HCT116 (cell line): ENCODE measurements at regions not wholly inside any gene's neighbourhood (a gene's known extent, or its start where the extent isn't known, plus 50 kb on each side); places are given as distances from the start of the nearest gene placed in this dataset.

Experiments
- ATF3 ChIP-seq: IDR thresholded peaks from 2 replicates; pipeline ENCODE4 v1.6.1; 2012
- CTCF ChIP-seq, 3 experiments: fragments of 200-600 bp in 1 of 3; sonication (generic) in 1 of 3; IDR thresholded peaks in 2 of 3; conservative IDR thresholded peaks in 1 of 3; 2 replicates each; pipeline ENCODE4 v1.5.1; 2012 to 2017; ENCODE audit warnings: low read depth in 2 of 3, low read length in 2 of 3, antibody characterized with exemption in 1 of 3, borderline replicate concordance in 1 of 3, control low read depth in 1 of 3, mild to moderate bottlenecking in 1 of 3, mixed read lengths in 1 of 3, mixed run types in 1 of 3, moderate library complexity in 1 of 3; ENCODE audit not compliant: insufficient read depth in 1 of 3
- EZH2 ChIP-seq: fragments of 200-600 bp; sonication (generic); IDR thresholded peaks from 2 replicates; pipeline ENCODE4 v1.6.1; 2017; ENCODE audit warnings: antibody characterized with exemption, mixed run types
- JUND ChIP-seq: IDR thresholded peaks from 2 replicates; pipeline ENCODE4 v1.6.1; 2012
- MAX ChIP-seq: IDR thresholded peaks from 2 replicates; pipeline ENCODE4 v1.6.1; 2012
- POLR2A ChIP-seq: IDR thresholded peaks from 2 replicates; pipeline ENCODE4 v1.7.0; 2011; ENCODE audit warnings: borderline replicate concordance; ENCODE audit not compliant: insufficient read depth, insufficient read length; ENCODE audit errors: extremely low read depth
- POLR2AphosphoS5 ChIP-seq: IDR thresholded peaks from 2 replicates; pipeline ENCODE4 v1.6.1; 2011; ENCODE audit warnings: mild to moderate bottlenecking, low read depth, low read length, moderate library complexity
- REST ChIP-seq: IDR thresholded peaks from 2 replicates; pipeline ENCODE4 v1.6.1; 2012; ENCODE audit warnings: low read depth
- TCF7L2 ChIP-seq: IDR thresholded peaks from 2 replicates; pipeline ENCODE4 v1.7.0; 2011; ENCODE audit warnings: borderline replicate concordance, inconsistent platforms; ENCODE audit not compliant: insufficient read depth, insufficient read length; ENCODE audit errors: extremely low read depth
- YY1 ChIP-seq: IDR thresholded peaks from 2 replicates; pipeline ENCODE4 v1.6.1; 2011; ENCODE audit warnings: low read length, low read depth, moderate library complexity, mild to moderate bottlenecking; ENCODE audit not compliant: insufficient replicate concordance; ENCODE audit errors: extremely low read depth
- ZFX ChIP-seq: fragments of 450-650 bp; IDR thresholded peaks from 2 replicates; pipeline ENCODE4 v1.6.1; 2017
- ZNF274 ChIP-seq: fragments of 200-500 bp; sonication (Bioruptor generic); IDR thresholded peaks from 2 replicates; pipeline ENCODE4 v1.6.1; 2014; ENCODE audit warnings: mild to moderate bottlenecking, low read depth, low read length, inconsistent platforms

- TF ChIP-seq POLR2AphosphoS5 (no peak), REST (no peak), CTCF (IDR thresholded peaks at IDR 0.05 in 2 of 3, conservative IDR thresholded peaks at IDR 0.05 in 1 of 3; ENCODE audit: borderline replicate concordance in 1 of 3, insufficient read depth in 1 of 3, low read depth in 2 of 3, low read length in 2 of 3) (no peak), ATF3 (no peak), EZH2 (no peak), JUND (no peak), POLR2A (no peak), MAX (no peak), ZNF274 (no peak), YY1 (no peak), ZFX (no peak), TCF7L2 (no peak)
Measured at GRCh38 chr6:140825731-140826130, 1307.0 kb upstream of the GJE1 start.
